ENCODE measurements at regions not wholly inside any gene's neighbourhood (a gene's known extent, or its start where the extent isn't known, plus 50 kb on each side); places are given as distances from the start of the nearest gene placed in this dataset.

DNA sequence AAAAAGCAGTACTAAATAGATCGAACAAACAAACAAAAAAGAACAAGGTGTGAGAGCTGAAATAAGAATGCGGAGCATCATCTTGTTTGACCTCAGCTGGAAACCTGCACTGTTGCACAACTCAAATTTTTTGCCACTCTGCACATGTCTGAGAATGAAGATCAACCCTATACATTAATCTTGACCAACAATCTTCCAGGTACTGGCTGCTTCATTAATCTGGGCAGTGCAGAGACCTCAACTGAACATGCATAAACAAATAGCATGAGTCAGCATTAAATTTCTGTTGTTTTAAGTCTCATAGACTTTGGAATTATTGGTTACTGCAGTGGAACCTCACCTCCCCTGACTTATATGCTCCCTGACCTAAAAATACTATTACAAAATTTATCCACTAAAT is 114.6 kb upstream of the FTMT start:
- TF ChIP-seq, protein P1, sequence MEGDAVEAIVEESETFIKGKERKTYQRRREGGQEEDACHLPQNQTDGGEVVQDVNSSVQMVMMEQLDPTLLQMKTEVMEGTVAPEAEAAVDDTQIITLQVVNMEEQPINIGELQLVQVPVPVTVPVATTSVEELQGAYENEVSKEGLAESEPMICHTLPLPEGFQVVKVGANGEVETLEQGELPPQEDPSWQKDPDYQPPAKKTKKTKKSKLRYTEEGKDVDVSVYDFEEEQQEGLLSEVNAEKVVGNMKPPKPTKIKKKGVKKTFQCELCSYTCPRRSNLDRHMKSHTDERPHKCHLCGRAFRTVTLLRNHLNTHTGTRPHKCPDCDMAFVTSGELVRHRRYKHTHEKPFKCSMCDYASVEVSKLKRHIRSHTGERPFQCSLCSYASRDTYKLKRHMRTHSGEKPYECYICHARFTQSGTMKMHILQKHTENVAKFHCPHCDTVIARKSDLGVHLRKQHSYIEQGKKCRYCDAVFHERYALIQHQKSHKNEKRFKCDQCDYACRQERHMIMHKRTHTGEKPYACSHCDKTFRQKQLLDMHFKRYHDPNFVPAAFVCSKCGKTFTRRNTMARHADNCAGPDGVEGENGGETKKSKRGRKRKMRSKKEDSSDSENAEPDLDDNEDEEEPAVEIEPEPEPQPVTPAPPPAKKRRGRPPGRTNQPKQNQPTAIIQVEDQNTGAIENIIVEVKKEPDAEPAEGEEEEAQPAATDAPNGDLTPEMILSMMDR (IDR thresholded peaks at IDR 0.05): no peak
- TF ChIP-seq JUND (IDR thresholded peaks at IDR 0.05) (no peak), RAD21 (IDR thresholded peaks at IDR 0.05; ENCODE audit: low read length) (no peak), FOXM1 (IDR thresholded peaks at IDR 0.05; ENCODE audit: low read depth) (no peak), SIN3A (IDR thresholded peaks at IDR 0.05; ENCODE audit: borderline replicate concordance, low read depth, low read length) (no peak), FOXJ3 (CRISPR knock-in tag; IDR thresholded peaks at IDR 0.05) (no peak)
- TF ChIP-seq, protein P2, sequence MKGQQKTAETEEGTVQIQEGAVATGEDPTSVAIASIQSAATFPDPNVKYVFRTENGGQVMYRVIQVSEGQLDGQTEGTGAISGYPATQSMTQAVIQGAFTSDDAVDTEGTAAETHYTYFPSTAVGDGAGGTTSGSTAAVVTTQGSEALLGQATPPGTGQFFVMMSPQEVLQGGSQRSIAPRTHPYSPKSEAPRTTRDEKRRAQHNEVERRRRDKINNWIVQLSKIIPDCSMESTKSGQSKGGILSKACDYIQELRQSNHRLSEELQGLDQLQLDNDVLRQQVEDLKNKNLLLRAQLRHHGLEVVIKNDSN (IDR thresholded peaks at IDR 0.05; ENCODE audit: borderline replicate concordance, low read depth): no peak
- TF ChIP-seq, protein P3, sequence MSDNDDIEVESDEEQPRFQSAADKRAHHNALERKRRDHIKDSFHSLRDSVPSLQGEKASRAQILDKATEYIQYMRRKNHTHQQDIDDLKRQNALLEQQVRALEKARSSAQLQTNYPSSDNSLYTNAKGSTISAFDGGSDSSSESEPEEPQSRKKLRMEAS (IDR thresholded peaks at IDR 0.05; ENCODE audit: low read depth): no peak

All from SK-N-SH (cell line).